ENCODE measurements at regions not wholly inside any gene's neighbourhood (a gene's known extent, or its start where the extent isn't known, plus 50 kb on each side); places are given as distances from the start of the nearest gene placed in this dataset.

DNA sequence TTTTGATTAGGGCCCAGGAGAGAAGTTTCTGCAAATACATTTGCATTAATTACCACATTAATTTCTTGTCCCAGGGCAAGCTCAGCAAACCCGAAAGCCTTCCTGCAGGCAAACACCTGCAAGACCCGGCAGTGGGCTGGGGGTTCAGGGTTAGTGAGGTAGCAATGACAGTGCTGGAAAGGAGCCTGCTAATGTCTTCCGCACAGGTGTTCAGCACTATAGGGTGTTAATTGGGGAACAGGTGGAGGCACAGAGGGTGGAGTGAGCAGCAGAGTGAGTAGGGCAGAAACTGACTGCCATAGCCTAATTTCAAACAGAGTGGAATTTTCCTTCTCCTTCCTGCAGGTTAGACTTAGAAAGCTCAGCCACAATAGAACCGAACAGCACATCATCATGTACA is 50.9 kb upstream of the UBASH3B start:
- no peak for DNase-seq (ENCODE audit: extremely low read depth, low read depth)
- TF ChIP-seq, protein P1, sequence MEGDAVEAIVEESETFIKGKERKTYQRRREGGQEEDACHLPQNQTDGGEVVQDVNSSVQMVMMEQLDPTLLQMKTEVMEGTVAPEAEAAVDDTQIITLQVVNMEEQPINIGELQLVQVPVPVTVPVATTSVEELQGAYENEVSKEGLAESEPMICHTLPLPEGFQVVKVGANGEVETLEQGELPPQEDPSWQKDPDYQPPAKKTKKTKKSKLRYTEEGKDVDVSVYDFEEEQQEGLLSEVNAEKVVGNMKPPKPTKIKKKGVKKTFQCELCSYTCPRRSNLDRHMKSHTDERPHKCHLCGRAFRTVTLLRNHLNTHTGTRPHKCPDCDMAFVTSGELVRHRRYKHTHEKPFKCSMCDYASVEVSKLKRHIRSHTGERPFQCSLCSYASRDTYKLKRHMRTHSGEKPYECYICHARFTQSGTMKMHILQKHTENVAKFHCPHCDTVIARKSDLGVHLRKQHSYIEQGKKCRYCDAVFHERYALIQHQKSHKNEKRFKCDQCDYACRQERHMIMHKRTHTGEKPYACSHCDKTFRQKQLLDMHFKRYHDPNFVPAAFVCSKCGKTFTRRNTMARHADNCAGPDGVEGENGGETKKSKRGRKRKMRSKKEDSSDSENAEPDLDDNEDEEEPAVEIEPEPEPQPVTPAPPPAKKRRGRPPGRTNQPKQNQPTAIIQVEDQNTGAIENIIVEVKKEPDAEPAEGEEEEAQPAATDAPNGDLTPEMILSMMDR (IDR thresholded peaks at IDR 0.05; ENCODE audit: low read depth, low read length), result no peak

DNA sequence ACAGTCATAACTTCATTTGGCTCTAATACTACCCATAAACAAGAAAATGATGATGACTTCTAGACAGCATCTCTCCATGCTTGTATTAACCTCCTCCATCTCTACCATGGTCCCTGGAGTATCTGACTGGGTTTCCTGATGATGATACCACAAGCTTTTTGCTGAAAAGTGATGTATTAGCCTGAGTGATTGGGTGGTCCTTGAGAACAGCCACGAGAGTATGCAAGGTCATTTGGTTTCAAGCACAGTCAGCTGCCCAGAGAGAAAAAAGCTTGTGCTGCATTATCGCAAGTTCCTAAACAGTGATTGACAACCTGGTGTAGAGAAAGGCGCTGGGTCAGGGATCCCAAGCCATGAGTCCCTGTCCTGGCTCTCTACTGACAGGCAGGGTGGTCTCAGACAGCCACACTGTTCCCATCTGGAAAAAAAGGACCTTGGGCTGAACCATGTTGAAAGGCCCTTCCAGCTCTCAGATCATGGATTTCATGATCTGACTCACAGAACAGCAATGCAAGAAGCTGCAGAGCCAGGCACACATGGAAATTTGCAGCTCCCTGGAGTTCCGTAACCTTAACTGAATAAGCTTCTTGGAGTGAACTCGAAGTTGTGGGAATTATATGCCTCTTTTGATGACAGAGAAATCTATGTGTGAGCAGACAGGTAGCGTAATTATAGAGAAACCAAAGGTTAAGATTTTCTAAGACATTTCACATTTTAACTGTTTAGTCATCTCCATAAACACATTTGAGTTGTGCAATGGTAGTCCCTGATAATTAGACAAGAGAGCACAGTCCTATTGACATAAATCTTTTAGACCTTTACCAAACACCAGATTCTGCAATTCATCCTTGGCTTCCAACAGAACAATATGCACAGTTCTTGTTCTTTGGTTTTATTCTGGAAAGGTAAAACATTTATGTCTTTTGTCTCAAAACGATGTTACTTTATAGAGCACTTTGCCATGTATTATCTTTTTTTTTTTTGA is 54.1 kb upstream of the UBASH3B start:
- TF ChIP-seq, protein P1 (IDR thresholded peaks at IDR 0.05; ENCODE audit: low read depth, low read length), result no peak
- peak; percentile 23 for DNase-seq (ENCODE audit: extremely low read depth, low read depth)

DNA sequence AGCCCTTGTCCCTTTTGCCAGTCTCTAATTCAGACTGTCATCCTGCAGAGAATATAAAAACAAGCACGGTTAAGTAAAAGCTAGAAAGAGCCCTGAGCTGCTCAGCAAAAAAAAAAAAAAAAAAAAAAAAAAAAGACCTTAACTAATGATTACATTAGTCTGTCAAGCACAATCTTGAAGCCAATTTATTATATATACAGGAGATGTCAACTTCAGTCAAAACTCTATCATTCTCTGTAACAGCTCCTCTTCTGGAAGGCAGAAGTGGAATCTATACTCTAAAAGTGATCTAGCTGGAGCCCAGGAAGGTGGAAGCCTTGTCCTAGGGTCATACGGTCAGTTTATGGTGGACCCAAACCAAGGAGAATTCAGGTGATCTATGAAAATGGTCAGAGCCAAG is 55.2 kb upstream of the UBASH3B start:
- TF ChIP-seq, protein P1 (IDR thresholded peaks at IDR 0.05; ENCODE audit: low read depth, low read length), result no peak
- no peak for DNase-seq (ENCODE audit: extremely low read depth, low read depth)

DNA sequence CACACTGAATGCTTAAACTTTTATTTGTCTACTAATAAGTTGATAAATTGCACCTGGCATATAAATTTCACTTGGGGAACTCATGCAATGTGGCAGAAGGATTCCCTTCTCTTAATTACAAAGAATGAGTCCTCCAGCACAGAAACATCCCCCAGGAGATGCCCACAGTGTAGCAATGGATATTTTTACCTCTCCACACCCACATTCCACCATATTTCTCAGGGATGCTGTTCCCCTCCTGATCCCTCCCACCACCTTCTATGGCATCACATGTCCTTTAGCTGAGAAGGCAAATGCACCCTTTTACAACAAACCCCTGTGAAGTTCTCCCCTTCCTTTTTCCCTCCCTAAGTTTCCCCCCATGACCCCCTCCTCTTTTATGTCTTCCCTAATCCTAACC is 56.1 kb upstream of the UBASH3B start:
- TF ChIP-seq, protein P1 (IDR thresholded peaks at IDR 0.05; ENCODE audit: low read depth, low read length), result no peak
- DNase-seq (ENCODE audit: extremely low read depth, low read depth), result no peak

- TF ChIP-seq, protein P1 (IDR thresholded peaks at IDR 0.05; ENCODE audit: low read depth, low read length), result no peak
- no peak for DNase-seq (ENCODE audit: extremely low read depth, low read depth)
Measured at GRCh38 chr11:122598971-122599370, 56.6 kb upstream of the UBASH3B start.

DNA sequence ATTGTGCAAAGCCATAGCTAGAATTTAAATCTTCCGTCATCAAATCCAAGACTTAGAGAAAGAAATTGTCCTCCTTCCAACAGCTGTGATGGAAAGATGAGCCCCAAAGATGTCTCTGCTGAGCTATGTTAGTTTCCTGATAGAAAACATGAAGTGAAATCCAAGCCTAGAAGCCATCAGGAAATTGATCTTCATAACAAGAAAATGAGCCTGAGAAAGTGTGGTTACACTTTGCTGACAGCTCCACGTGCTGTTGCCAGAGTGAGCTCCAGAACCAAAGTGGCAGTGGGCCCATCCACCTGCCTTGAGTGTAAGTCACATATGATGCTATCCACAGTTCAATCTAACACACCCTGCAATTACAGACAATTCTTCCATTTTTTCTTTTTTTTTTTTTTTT is 58.0 kb upstream of the UBASH3B start:
- no peak for DNase-seq (ENCODE audit: extremely low read depth, low read depth)
- TF ChIP-seq, protein P1 (IDR thresholded peaks at IDR 0.05; ENCODE audit: low read depth, low read length), result no peak

- DNase-seq (ENCODE audit: extremely low read depth, low read depth), result no peak
- TF ChIP-seq, protein P1 (IDR thresholded peaks at IDR 0.05; ENCODE audit: low read depth, low read length), result no peak
Measured at GRCh38 chr11:122594986-122595645, 60.4 kb upstream of the UBASH3B start.
